H54 (cell line): ENCODE measurements at regions not wholly inside any gene's neighbourhood (a gene's known extent, or its start where the extent isn't known, plus 50 kb on each side); places are given as distances from the start of the nearest gene placed in this dataset.
"Not testable (repeated sequence)": the region's sequence is repeated elsewhere in the genome, so short reads cannot be mapped to it uniquely, and the experiment has no call there.

Experiments
- DNase-seq: peaks from one replicate; pipeline ENCODE4 v3.0.0; 2011; ENCODE audit warnings: low spot score, mixed read lengths; ENCODE audit not compliant: insufficient read length
- FAIRE-seq: peaks from 3 replicates; lab custom pipeline; 2011; peaks lifted over from hg19 to GRCh38; lab: Jason Lieb, UNC
- POLR2A ChIP-seq: IDR thresholded peaks from 2 replicates; pipeline ENCODE4 v1.6.1; 2011; ENCODE audit warnings: low read depth, mild to moderate bottlenecking, low read length

- no peak for DNase-seq
- FAIRE-seq: no peak
- TF ChIP-seq POLR2A: no peak
Observed at GRCh38 chr15:99451484-99451883, 114.3 kb upstream of the MEF2A start.

GRCh38 chr15:99452010-99452409 lies 113.8 kb upstream of the MEF2A start:
- FAIRE-seq (no peak), DNase-seq (no peak)
- no peak for TF ChIP-seq POLR2A

GRCh38 chr15:99452728-99453636 lies 112.8 kb upstream of the MEF2A start:
- FAIRE-seq (no peak), DNase-seq (no peak)
- TF ChIP-seq POLR2A: no peak

- FAIRE-seq (no peak), DNase-seq (no peak)
- TF ChIP-seq POLR2A: no peak
Observed at GRCh38 chr15:99453637-99454030, 112.2 kb upstream of the MEF2A start.

- FAIRE-seq (no peak), DNase-seq (no peak)
- TF ChIP-seq POLR2A: no peak
Observed at GRCh38 chr15:99454107-99454809, 111.5 kb upstream of the MEF2A start.

GRCh38 chr15:99454941-99455788 lies 110.6 kb upstream of the MEF2A start:
- DNase-seq (peak; percentile 80), FAIRE-seq (no peak)
- TF ChIP-seq POLR2A: peak; percentile 51

GRCh38 chr15:99455789-99456160 lies 110.0 kb upstream of the MEF2A start:
- no peak for TF ChIP-seq POLR2A
- no peak for DNase-seq
- no peak for FAIRE-seq

- no peak for FAIRE-seq
- no peak for DNase-seq
- no peak for TF ChIP-seq POLR2A
Observed at GRCh38 chr15:99464137-99464536, 101.6 kb upstream of the MEF2A start.

GRCh38 chr15:99466701-99467337 lies 99.0 kb upstream of the MEF2A start:
- FAIRE-seq (no peak), DNase-seq (no peak)
- no peak for TF ChIP-seq POLR2A

- no peak for TF ChIP-seq POLR2A
- FAIRE-seq (no peak), DNase-seq (no peak)
Observed at GRCh38 chr15:99467338-99467720, 98.5 kb upstream of the MEF2A start.

- no peak for TF ChIP-seq POLR2A
- no peak for FAIRE-seq
- no peak for DNase-seq
Observed at GRCh38 chr15:99467853-99468464, 97.8 kb upstream of the MEF2A start.

- FAIRE-seq, DNase-seq: not testable (repeated sequence)
Observed at GRCh38 chr15:99470204-99470603, 95.6 kb upstream of the MEF2A start.

- TF ChIP-seq POLR2A: no peak
- FAIRE-seq (no peak), DNase-seq (no peak)
Observed at GRCh38 chr15:99472416-99473145, 93.2 kb upstream of the MEF2A start.
